WTC11 (cell line): ENCODE measurements at regions not wholly inside any gene's neighbourhood (a gene's known extent, or its start where the extent isn't known, plus 50 kb on each side); places are given as distances from the start of the nearest gene placed in this dataset.

ENCODE experiments used
- ATAC-seq: fragments of 200-7000 bp; cut with Tn5 transposase; 2 replicates; pipeline ENCODE4 v1.10.0; 2021; ENCODE audit warnings: mild to moderate bottlenecking, moderate library complexity
- CTCF ChIA-PET: fragments of 300-600 bp; sonication (Branson Sonifier 250); formaldehyde crosslinking; loops from one replicate; lab custom pipeline; 2021; ENCODE audit warnings: antibody characterized with exemption; lab: Charles Lee
- POLR2A ChIA-PET: fragments of 350-600 bp; sonication (Branson Sonifier 250); formaldehyde crosslinking; loops from one replicate; lab custom pipeline; 2021; ENCODE audit warnings: antibody characterized with exemption; lab: Charles Lee
- DNase-seq: peaks from one replicate; pipeline ENCODE4 v3.0.0; 2021; ENCODE audit warnings: low spot score
- H3K27ac Mint-ChIP-seq: 2 replicates; pipeline ENCODE4 v1.8.0; 2021; ENCODE audit warnings: mixed read lengths
- H3K27me3 Mint-ChIP-seq: 2 replicates; pipeline ENCODE4 v1.8.0; 2021; ENCODE audit warnings: low read depth, mild to moderate bottlenecking, moderate library complexity, mixed read lengths
- H3K36me3 Mint-ChIP-seq: 2 replicates; pipeline ENCODE4 v1.8.0; 2021; ENCODE audit warnings: mixed read lengths
- H3K4me1 Mint-ChIP-seq: 2 replicates; pipeline ENCODE4 v1.8.0; 2022; ENCODE audit warnings: mixed read lengths
- H3K4me3 Mint-ChIP-seq: 2 replicates; pipeline ENCODE4 v1.8.0; 2021; ENCODE audit warnings: mild to moderate bottlenecking, moderate library complexity, mixed read lengths
- H3K9me3 Mint-ChIP-seq: 2 replicates; pipeline ENCODE4 v1.8.0; 2021; ENCODE audit warnings: mixed read lengths
- CBFB ChIP-seq: sonication (generic); formaldehyde crosslinking; IDR thresholded peaks from 2 replicates; pipeline ENCODE4 v1.8.1; 2022; ENCODE audit warnings: mild to moderate bottlenecking, low read depth, missing genetic modification reagents
- HMGA2 ChIP-seq: fragments of 250-450 bp; sonication (Bioruptor Pico); IDR thresholded peaks from 2 replicates; pipeline ENCODE4 v1.4.0; 2021; ENCODE audit warnings: mild to moderate bottlenecking, moderate library complexity
- STAT6 ChIP-seq: sonication (generic); formaldehyde crosslinking; conservative IDR thresholded peaks from 2 replicates; pipeline ENCODE4 v1.8.1; 2023; ENCODE audit warnings: mild to moderate bottlenecking, low read depth, missing genetic modification reagents, moderate library complexity
- ZNF219 ChIP-seq: sonication (generic); formaldehyde crosslinking; IDR thresholded peaks from 2 replicates; pipeline ENCODE4 v1.8.0; 2023; ENCODE audit warnings: missing genetic modification reagents, mild to moderate bottlenecking, borderline replicate concordance
- ZNF281 ChIP-seq: sonication (generic); formaldehyde crosslinking; IDR thresholded peaks from 2 replicates; pipeline ENCODE4 v1.8.0; 2023; ENCODE audit warnings: mild to moderate bottlenecking, missing genetic modification reagents
- TF ChIP-seq, protein P1 (sequence below): sonication (generic); formaldehyde crosslinking; IDR thresholded peaks from 2 replicates; pipeline ENCODE4 v1.8.0; 2022; ENCODE audit warnings: missing genetic modification reagents
- TF ChIP-seq, protein P2 (sequence below): sonication (generic); formaldehyde crosslinking; IDR thresholded peaks from 2 replicates; pipeline ENCODE4 v1.8.1; 2023; ENCODE audit warnings: mild to moderate bottlenecking, missing genetic modification reagents, borderline replicate concordance
- TF ChIP-seq, protein P3 (sequence below): sonication (generic); formaldehyde crosslinking; IDR thresholded peaks from 2 replicates; pipeline ENCODE4 v1.8.1; 2023; ENCODE audit warnings: mild to moderate bottlenecking, missing genetic modification reagents, moderate library complexity

GRCh38 chr13:44800626-44801025, 188.6 kb downstream of the NUFIP1 start (continued):
- TF ChIP-seq, protein P1, sequence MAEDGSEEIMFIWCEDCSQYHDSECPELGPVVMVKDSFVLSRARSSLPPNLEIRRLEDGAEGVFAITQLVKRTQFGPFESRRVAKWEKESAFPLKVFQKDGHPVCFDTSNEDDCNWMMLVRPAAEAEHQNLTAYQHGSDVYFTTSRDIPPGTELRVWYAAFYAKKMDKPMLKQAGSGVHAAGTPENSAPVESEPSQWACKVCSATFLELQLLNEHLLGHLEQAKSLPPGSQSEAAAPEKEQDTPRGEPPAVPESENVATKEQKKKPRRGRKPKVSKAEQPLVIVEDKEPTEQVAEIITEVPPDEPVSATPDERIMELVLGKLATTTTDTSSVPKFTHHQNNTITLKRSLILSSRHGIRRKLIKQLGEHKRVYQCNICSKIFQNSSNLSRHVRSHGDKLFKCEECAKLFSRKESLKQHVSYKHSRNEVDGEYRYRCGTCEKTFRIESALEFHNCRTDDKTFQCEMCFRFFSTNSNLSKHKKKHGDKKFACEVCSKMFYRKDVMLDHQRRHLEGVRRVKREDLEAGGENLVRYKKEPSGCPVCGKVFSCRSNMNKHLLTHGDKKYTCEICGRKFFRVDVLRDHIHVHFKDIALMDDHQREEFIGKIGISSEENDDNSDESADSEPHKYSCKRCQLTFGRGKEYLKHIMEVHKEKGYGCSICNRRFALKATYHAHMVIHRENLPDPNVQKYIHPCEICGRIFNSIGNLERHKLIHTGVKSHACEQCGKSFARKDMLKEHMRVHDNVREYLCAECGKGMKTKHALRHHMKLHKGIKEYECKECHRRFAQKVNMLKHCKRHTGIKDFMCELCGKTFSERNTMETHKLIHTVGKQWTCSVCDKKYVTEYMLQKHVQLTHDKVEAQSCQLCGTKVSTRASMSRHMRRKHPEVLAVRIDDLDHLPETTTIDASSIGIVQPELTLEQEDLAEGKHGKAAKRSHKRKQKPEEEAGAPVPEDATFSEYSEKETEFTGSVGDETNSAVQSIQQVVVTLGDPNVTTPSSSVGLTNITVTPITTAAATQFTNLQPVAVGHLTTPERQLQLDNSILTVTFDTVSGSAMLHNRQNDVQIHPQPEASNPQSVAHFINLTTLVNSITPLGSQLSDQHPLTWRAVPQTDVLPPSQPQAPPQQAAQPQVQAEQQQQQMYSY (CRISPR knock-in tag), result peak; percentile 47; the same call in 1 of the 2 replicates
- TF ChIP-seq, protein P2, sequence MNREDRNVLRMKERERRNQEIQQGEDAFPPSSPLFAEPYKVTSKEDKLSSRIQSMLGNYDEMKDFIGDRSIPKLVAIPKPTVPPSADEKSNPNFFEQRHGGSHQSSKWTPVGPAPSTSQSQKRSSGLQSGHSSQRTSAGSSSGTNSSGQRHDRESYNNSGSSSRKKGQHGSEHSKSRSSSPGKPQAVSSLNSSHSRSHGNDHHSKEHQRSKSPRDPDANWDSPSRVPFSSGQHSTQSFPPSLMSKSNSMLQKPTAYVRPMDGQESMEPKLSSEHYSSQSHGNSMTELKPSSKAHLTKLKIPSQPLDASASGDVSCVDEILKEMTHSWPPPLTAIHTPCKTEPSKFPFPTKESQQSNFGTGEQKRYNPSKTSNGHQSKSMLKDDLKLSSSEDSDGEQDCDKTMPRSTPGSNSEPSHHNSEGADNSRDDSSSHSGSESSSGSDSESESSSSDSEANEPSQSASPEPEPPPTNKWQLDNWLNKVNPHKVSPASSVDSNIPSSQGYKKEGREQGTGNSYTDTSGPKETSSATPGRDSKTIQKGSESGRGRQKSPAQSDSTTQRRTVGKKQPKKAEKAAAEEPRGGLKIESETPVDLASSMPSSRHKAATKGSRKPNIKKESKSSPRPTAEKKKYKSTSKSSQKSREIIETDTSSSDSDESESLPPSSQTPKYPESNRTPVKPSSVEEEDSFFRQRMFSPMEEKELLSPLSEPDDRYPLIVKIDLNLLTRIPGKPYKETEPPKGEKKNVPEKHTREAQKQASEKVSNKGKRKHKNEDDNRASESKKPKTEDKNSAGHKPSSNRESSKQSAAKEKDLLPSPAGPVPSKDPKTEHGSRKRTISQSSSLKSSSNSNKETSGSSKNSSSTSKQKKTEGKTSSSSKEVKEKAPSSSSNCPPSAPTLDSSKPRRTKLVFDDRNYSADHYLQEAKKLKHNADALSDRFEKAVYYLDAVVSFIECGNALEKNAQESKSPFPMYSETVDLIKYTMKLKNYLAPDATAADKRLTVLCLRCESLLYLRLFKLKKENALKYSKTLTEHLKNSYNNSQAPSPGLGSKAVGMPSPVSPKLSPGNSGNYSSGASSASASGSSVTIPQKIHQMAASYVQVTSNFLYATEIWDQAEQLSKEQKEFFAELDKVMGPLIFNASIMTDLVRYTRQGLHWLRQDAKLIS (CRISPR knock-in tag), result no peak

DNA sequence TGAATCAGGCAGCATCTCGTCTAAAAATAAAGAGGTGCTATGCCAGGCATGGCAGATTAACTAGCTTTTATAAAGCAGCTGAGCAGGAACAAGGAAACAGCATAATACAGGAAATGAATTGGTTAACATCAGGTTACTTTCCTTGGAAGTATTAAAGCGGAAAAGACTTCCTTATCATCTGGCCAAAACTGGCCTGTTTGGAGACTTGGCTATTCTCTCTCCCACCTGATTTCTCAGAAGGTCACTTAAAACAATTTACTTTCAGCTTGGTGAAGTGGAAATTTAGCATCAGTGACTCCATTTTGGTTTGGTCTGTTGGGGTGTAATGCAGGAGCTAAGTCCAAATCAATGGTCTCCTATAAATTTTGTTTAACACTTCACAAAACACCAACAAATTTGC, 191.6 kb downstream of the NUFIP1 start:
- ChIA-PET POLR2A (no interaction called here), CTCF (interaction anchor here (0.6 kb wide), 1 partner anchor 47 kb away, joined by 4 read pairs; no protein-coding TSS in a partner anchor)
- Mint-ChIP-seq H3K9me3 (peaks cover 6% of the 10 kb centered on the region; the same call in 1 of the 2 replicates), H3K4me1 (no peaks in the 10 kb centered on the region), H3K36me3 (no peaks in the 10 kb centered on the region), H3K4me3 (no peak overlapping the region), H3K27ac (no peak overlapping the region), H3K27me3 (no peaks in the 10 kb centered on the region)
- DNase-seq (no peak), ATAC-seq (no peak)
- TF ChIP-seq ZNF219 (CRISPR knock-in tag), result no peak
- no peak for TF ChIP-seq CBFB (CRISPR knock-in tag)
- no peak for TF ChIP-seq HMGA2 (CRISPR knock-in tag)
- TF ChIP-seq STAT6 (CRISPR knock-in tag), result no peak
- TF ChIP-seq, protein P3, sequence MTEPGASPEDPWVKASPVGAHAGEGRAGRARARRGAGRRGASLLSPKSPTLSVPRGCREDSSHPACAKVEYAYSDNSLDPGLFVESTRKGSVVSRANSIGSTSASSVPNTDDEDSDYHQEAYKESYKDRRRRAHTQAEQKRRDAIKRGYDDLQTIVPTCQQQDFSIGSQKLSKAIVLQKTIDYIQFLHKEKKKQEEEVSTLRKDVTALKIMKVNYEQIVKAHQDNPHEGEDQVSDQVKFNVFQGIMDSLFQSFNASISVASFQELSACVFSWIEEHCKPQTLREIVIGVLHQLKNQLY (CRISPR knock-in tag), result no peak
- TF ChIP-seq ZNF281 (CRISPR knock-in tag), result no peak
